ENCODE measurements at regions not wholly inside any gene's neighbourhood (a gene's known extent, or its start where the extent isn't known, plus 50 kb on each side); places are given as distances from the start of the nearest gene placed in this dataset.

GRCh38 chr4:43732829-43733426 lies 715.7 kb downstream of the KCTD8 start:
- TF ChIP-seq, protein P1, sequence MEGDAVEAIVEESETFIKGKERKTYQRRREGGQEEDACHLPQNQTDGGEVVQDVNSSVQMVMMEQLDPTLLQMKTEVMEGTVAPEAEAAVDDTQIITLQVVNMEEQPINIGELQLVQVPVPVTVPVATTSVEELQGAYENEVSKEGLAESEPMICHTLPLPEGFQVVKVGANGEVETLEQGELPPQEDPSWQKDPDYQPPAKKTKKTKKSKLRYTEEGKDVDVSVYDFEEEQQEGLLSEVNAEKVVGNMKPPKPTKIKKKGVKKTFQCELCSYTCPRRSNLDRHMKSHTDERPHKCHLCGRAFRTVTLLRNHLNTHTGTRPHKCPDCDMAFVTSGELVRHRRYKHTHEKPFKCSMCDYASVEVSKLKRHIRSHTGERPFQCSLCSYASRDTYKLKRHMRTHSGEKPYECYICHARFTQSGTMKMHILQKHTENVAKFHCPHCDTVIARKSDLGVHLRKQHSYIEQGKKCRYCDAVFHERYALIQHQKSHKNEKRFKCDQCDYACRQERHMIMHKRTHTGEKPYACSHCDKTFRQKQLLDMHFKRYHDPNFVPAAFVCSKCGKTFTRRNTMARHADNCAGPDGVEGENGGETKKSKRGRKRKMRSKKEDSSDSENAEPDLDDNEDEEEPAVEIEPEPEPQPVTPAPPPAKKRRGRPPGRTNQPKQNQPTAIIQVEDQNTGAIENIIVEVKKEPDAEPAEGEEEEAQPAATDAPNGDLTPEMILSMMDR (conservative IDR thresholded peaks at IDR 0.05; ENCODE audit: low read depth, low read length): no peak
- TF ChIP-seq EZH2 (IDR thresholded peaks at IDR 0.05; ENCODE audit: borderline replicate concordance, low read depth, low read length, poor library complexity, severe bottlenecking): no peak
